Neural cell (in vitro differentiated cells): ENCODE measurements at regions not wholly inside any gene's neighbourhood (a gene's known extent, or its start where the extent isn't known, plus 50 kb on each side); places are given as distances from the start of the nearest gene placed in this dataset.

Experiments
- CTCF ChIP-seq: fragments of 450-650 bp; IDR thresholded peaks from 2 replicates; pipeline ENCODE4 v1.5.1; 2014; ENCODE audit warnings: antibody characterized with exemption, mild to moderate bottlenecking, moderate library complexity; ENCODE audit not compliant: poor library complexity, severe bottlenecking
- EP300 ChIP-seq: fragments of 450-650 bp; conservative IDR thresholded peaks from 2 replicates; pipeline ENCODE4 v1.6.1; 2014; ENCODE audit warnings: antibody characterized with exemption, mild to moderate bottlenecking, moderate library complexity; ENCODE audit not compliant: poor library complexity, severe bottlenecking
- POLR2AphosphoS5 ChIP-seq: IDR thresholded peaks from 2 replicates; pipeline ENCODE4 v1.6.1; 2012

GRCh38 chr9:2335260-2335659 is 286.3 kb upstream of the VLDLR start:
- TF ChIP-seq CTCF: no peak
- TF ChIP-seq EP300: no peak
- TF ChIP-seq POLR2AphosphoS5: no peak
